ENCODE measurements at regions not wholly inside any gene's neighbourhood (a gene's known extent, or its start where the extent isn't known, plus 50 kb on each side); places are given as distances from the start of the nearest gene placed in this dataset.
"Not testable (repeated sequence)": the region's sequence is repeated elsewhere in the genome, so short reads cannot be mapped to it uniquely, and the experiment has no call there.

DNA sequence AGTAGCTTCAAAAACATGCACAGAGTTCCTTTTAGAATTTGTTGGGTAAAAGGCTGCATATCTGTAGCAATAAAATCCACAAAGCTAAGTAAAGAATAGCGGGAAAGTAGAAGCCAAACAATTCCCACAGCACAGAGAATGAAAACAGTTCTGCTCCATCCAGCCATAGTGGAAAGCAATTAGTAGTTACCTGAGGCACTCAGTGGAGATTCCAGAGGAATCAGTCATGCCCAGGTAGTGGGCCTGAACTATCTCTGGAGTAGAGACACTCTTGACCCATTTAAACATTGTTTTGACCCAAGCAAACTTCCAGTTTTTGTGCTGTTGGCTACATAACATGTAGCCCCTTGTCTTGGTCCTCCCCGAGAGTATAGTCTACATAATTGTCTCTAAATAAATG is 559.5 kb upstream of the PTCHD4 start:
- H3K27me3 ChIP-seq = no peaks in the 10 kb centered on the region
- H3K27ac ChIP-seq = no peak overlapping the region
- no peaks in the 10 kb centered on the region for H3K4me1 ChIP-seq
- 86 to 92% methylated on average over 2 of the region's 2 CpGs for WGBS, 2 donors (ENCODE audit: low coverage in 1 of 2)
- no peak for TF ChIP-seq POLR2AphosphoS5 (IDR thresholded peaks at IDR 0.05)
- TF ChIP-seq POLR2A (IDR thresholded peaks at IDR 0.05) = no peak
- no peak for TF ChIP-seq CTCF (IDR thresholded peaks at IDR 0.05)
- TF ChIP-seq EP300 (IDR thresholded peaks at IDR 0.05; ENCODE audit: low read depth) = no peak
- in situ Hi-C loops (cut with MboI; ENCODE audit: low pct_ligation_motif_present in 1 of 4, low pct_unique_long_range_greater_than_20kb in 1 of 4, low sequenced_read_pairs in 3 of 4) (no loop called here), intact Hi-C loops (cut with DNase I; ENCODE audit: low total_unique reads) (no loop called here)
- H3K36me3 ChIP-seq = no peaks in the 10 kb centered on the region
- H3K4me3 ChIP-seq = no peak overlapping the region
- H3K9me3 ChIP-seq = no peaks in the 10 kb centered on the region
- DNase-seq = no peak

- Histone ChIP-seq H3K36me3 (no peaks in the 10 kb centered on the region), H3K9me3 (no peaks in the 10 kb centered on the region), H3K4me3 (no peak overlapping the region), H3K27me3 (no peaks in the 10 kb centered on the region), H3K4me1 (no peaks in the 10 kb centered on the region), H3K27ac (no peak overlapping the region)
- 62 to 68% methylated on average over 2 of the region's 2 CpGs for WGBS, 2 donors (ENCODE audit: low coverage in 1 of 2)
- no peak for DNase-seq
- TF ChIP-seq POLR2AphosphoS5 (IDR thresholded peaks at IDR 0.05) (no peak), EP300 (IDR thresholded peaks at IDR 0.05; ENCODE audit: low read depth) (no peak), POLR2A (IDR thresholded peaks at IDR 0.05) (no peak), CTCF (IDR thresholded peaks at IDR 0.05) (no peak)
- in situ Hi-C loops (cut with MboI; ENCODE audit: low pct_ligation_motif_present in 1 of 4, low pct_unique_long_range_greater_than_20kb in 1 of 4, low sequenced_read_pairs in 3 of 4) = no loop called here
- intact Hi-C loops (cut with DNase I; ENCODE audit: low total_unique reads) = no loop called here
These were observed 556.8 kb upstream of the PTCHD4 start for GRCh38 chr6:48667797-48668196.

DNA sequence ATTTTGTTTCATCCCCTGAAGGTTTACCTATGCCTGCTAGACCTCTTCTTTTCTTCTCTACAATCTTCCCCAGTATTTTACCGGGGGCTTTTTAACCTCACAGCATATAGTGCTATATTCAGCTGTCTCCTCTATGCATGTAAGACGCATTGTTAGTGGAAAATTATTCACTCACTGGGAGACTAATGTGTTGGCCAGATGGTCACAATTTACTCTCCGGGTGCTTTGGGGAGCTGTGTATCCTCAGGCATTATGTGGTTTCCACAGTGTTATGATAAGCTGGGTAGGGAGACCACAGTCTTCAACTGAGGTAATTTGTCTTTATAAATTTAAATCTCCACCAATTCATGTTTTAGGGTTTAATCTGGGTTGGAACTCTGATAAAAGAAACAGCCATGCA is 553.8 kb upstream of the PTCHD4 start:
- 63 to 65% methylated on average over 3 of the region's 3 CpGs for WGBS, 2 donors (ENCODE audit: low coverage in 1 of 2)
- in situ Hi-C loops (cut with MboI; ENCODE audit: low pct_ligation_motif_present in 1 of 4, low pct_unique_long_range_greater_than_20kb in 1 of 4, low sequenced_read_pairs in 3 of 4) = no loop called here
- DNase-seq = no peak

GRCh38 chr6:48658915-48659314 is 547.9 kb upstream of the PTCHD4 start:
- Histone ChIP-seq H3K36me3 (no peaks in the 10 kb centered on the region), H3K4me3 (no peak overlapping the region), H3K27ac (no peak overlapping the region), H3K27me3 (no peaks in the 10 kb centered on the region), H3K4me1 (no peaks in the 10 kb centered on the region), H3K9me3 (no peaks in the 10 kb centered on the region)
- DNase-seq = no peak
- no peak for TF ChIP-seq POLR2A (IDR thresholded peaks at IDR 0.05)
- no peak for TF ChIP-seq EP300 (IDR thresholded peaks at IDR 0.05; ENCODE audit: low read depth)
- TF ChIP-seq CTCF (IDR thresholded peaks at IDR 0.05) = no peak
- WGBS, 2 donors (ENCODE audit: low coverage in 1 of 2) = 39 to 49% methylated on average over 2 of the region's 2 CpGs
- in situ Hi-C loops (cut with MboI; ENCODE audit: low pct_ligation_motif_present in 1 of 4, low pct_unique_long_range_greater_than_20kb in 1 of 4, low sequenced_read_pairs in 3 of 4) (no loop called here), intact Hi-C loops (cut with DNase I; ENCODE audit: low total_unique reads) (no loop called here)

More for the DNA sequence above, 553.8 kb upstream of the PTCHD4 start:
- no peaks in the 10 kb centered on the region for H3K4me1 ChIP-seq
- H3K9me3 ChIP-seq = no peaks in the 10 kb centered on the region
- TF ChIP-seq POLR2A (IDR thresholded peaks at IDR 0.05) = no peak
- no peak overlapping the region for H3K4me3 ChIP-seq
- H3K36me3 ChIP-seq = no peaks in the 10 kb centered on the region
- no peaks in the 10 kb centered on the region for H3K27me3 ChIP-seq
- intact Hi-C loops (cut with DNase I; ENCODE audit: low total_unique reads) = no loop called here
- no peak overlapping the region for H3K27ac ChIP-seq

GRCh38 chr6:48641544-48641943 is 530.5 kb upstream of the PTCHD4 start:
- Histone ChIP-seq H3K36me3 (no peaks in the 10 kb centered on the region), H3K9me3 (no peaks in the 10 kb centered on the region), H3K27me3 (no peaks in the 10 kb centered on the region), H3K4me3 (no peak overlapping the region), H3K4me1 (no peaks in the 10 kb centered on the region), H3K27ac (no peak overlapping the region)
- TF ChIP-seq POLR2A (IDR thresholded peaks at IDR 0.05) (no peak), POLR2AphosphoS5 (IDR thresholded peaks at IDR 0.05) (no peak), EP300 (IDR thresholded peaks at IDR 0.05; ENCODE audit: low read depth) (no peak), CTCF (IDR thresholded peaks at IDR 0.05) (no peak)
- DNase-seq = no peak
- intact Hi-C loops (cut with DNase I; ENCODE audit: low total_unique reads) = no loop called here
- WGBS, 2 donors (ENCODE audit: low coverage in 1 of 2) = 45 to 46% methylated on average over 2 of the region's 2 CpGs
- in situ Hi-C loops (cut with MboI; ENCODE audit: low pct_ligation_motif_present in 1 of 4, low pct_unique_long_range_greater_than_20kb in 1 of 4, low sequenced_read_pairs in 3 of 4) = no loop called here

GRCh38 chr6:48638796-48639195 is 527.8 kb upstream of the PTCHD4 start:
- H3K27ac ChIP-seq; H3K4me3 ChIP-seq; in situ Hi-C loops (cut with MboI; ENCODE audit: low pct_ligation_motif_present in 1 of 4, low pct_unique_long_range_greater_than_20kb in 1 of 4, low sequenced_read_pairs in 3 of 4); H3K4me1 ChIP-seq; DNase-seq; intact Hi-C loops (cut with DNase I; ENCODE audit: low total_unique reads); H3K36me3 ChIP-seq; H3K27me3 ChIP-seq; H3K9me3 ChIP-seq: not testable (repeated sequence)
- 38 to 50% methylated on average over 1 of the region's 1 CpG for WGBS, 2 donors (ENCODE audit: low coverage in 1 of 2)
